ENCODE measurements at regions not wholly inside any gene's neighbourhood (a gene's known extent, or its start where the extent isn't known, plus 50 kb on each side); places are given as distances from the start of the nearest gene placed in this dataset.

DNA sequence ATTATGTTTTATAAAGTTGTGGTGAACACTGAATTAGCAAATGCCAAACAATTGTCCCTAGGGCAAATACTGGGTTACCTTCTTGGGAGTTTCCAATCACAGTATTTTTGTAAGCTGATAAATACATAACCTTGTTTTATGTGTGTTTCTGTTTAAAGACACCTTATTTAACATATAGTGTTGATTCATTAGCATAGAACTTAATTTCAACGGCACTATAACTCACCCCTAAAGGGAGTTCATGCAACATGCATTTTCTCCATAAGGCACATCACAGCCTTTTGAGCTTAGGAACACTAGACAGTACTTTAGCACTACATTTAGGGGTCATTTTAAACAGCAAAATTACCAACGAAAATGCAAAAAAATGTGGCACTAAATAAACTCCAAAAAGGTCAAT lies 74.2 kb upstream of the TYRP1 start:
- Histone ChIP-seq H3K9me3 (ENCODE audit: low read length) (no peaks in the 10 kb centered on the region), H3K79me2 (ENCODE audit: insufficient read depth, low read depth, low read length) (no peaks in the 10 kb centered on the region), H4K20me1 (ENCODE audit: insufficient read depth, low read length) (no peaks in the 10 kb centered on the region), H2AFZ (ENCODE audit: low read length) (no peak overlapping the region), H3K4me1 (ENCODE audit: insufficient read depth, low read length, poor library complexity, severe bottlenecking) (no peaks in the 10 kb centered on the region), H3K36me3 (ENCODE audit: insufficient read depth, low read length) (no peaks in the 10 kb centered on the region), H3K4me3 (ENCODE audit: low read depth, low read length, poor library complexity, severe bottlenecking) (no peak overlapping the region), H3K4me2 (ENCODE audit: low read length) (no peak overlapping the region), H3K27ac (ENCODE audit: low read depth, low read length, poor library complexity, severe bottlenecking) (no peak overlapping the region), H3K9me2 (ENCODE audit: insufficient read depth, low read length) (no peaks in the 10 kb centered on the region)
- intact Hi-C loops (cut with micrococcal nuclease; ENCODE audit: unreplicated experiment) = no loop called here
- no peak for DNase-seq (ENCODE audit: low spot score)
- TF ChIP-seq, protein P1, sequence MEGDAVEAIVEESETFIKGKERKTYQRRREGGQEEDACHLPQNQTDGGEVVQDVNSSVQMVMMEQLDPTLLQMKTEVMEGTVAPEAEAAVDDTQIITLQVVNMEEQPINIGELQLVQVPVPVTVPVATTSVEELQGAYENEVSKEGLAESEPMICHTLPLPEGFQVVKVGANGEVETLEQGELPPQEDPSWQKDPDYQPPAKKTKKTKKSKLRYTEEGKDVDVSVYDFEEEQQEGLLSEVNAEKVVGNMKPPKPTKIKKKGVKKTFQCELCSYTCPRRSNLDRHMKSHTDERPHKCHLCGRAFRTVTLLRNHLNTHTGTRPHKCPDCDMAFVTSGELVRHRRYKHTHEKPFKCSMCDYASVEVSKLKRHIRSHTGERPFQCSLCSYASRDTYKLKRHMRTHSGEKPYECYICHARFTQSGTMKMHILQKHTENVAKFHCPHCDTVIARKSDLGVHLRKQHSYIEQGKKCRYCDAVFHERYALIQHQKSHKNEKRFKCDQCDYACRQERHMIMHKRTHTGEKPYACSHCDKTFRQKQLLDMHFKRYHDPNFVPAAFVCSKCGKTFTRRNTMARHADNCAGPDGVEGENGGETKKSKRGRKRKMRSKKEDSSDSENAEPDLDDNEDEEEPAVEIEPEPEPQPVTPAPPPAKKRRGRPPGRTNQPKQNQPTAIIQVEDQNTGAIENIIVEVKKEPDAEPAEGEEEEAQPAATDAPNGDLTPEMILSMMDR (conservative IDR thresholded peaks at IDR 0.05; ENCODE audit: low read length) = no peak
- TF ChIP-seq EZH2phosphoT487 (IDR thresholded peaks at IDR 0.05; ENCODE audit: borderline replicate concordance, low read depth, low read length) = no peak
- ChIA-PET POLR2A (no interaction called here), CTCF (ENCODE audit: unreplicated experiment) (no interaction called here)
- BruUV-seq (replicated peaks) = no TSS peak

GRCh38 chr9:12625844-12626243 lies 67.3 kb upstream of the TYRP1 start:
- Histone ChIP-seq H4K20me1 (ENCODE audit: insufficient read depth, low read length) (no peaks in the 10 kb centered on the region), H3K79me2 (ENCODE audit: insufficient read depth, low read depth, low read length) (no peaks in the 10 kb centered on the region), H3K4me3 (ENCODE audit: low read depth, low read length, poor library complexity, severe bottlenecking) (no peak overlapping the region), H3K36me3 (ENCODE audit: insufficient read depth, low read length) (no peaks in the 10 kb centered on the region), H2AFZ (ENCODE audit: low read length) (no peak overlapping the region), H3K4me1 (ENCODE audit: insufficient read depth, low read length, poor library complexity, severe bottlenecking) (no peaks in the 10 kb centered on the region), H3K9me3 (ENCODE audit: low read length) (no peaks in the 10 kb centered on the region), H3K9me2 (ENCODE audit: insufficient read depth, low read length) (no peaks in the 10 kb centered on the region), H3K4me2 (ENCODE audit: low read length) (no peak overlapping the region), H3K27ac (ENCODE audit: low read depth, low read length, poor library complexity, severe bottlenecking) (no peak overlapping the region)
- intact Hi-C loops (cut with micrococcal nuclease; ENCODE audit: unreplicated experiment) = no loop called here
- POLR2A ChIA-PET = no interaction called here
- DNase-seq (ENCODE audit: low spot score) = no peak
- no peak for TF ChIP-seq EZH2phosphoT487 (IDR thresholded peaks at IDR 0.05; ENCODE audit: borderline replicate concordance, low read depth, low read length)
- TF ChIP-seq, protein P1 (conservative IDR thresholded peaks at IDR 0.05; ENCODE audit: low read length) = no peak
- BruUV-seq (replicated peaks) = no TSS peak
- CTCF ChIA-PET (ENCODE audit: unreplicated experiment) = no interaction called here

- Histone ChIP-seq H2AFZ (ENCODE audit: low read length) (no peak overlapping the region), H3K9me3 (ENCODE audit: low read length) (no peaks in the 10 kb centered on the region), H3K4me3 (ENCODE audit: low read depth, low read length, poor library complexity, severe bottlenecking) (no peak overlapping the region), H3K27ac (ENCODE audit: low read depth, low read length, poor library complexity, severe bottlenecking) (no peak overlapping the region), H3K4me1 (ENCODE audit: insufficient read depth, low read length, poor library complexity, severe bottlenecking) (no peaks in the 10 kb centered on the region), H3K4me2 (ENCODE audit: low read length) (no peak overlapping the region), H3K9me2 (ENCODE audit: insufficient read depth, low read length) (no peaks in the 10 kb centered on the region), H3K36me3 (ENCODE audit: insufficient read depth, low read length) (no peaks in the 10 kb centered on the region), H3K79me2 (ENCODE audit: insufficient read depth, low read depth, low read length) (no peaks in the 10 kb centered on the region), H4K20me1 (ENCODE audit: insufficient read depth, low read length) (no peaks in the 10 kb centered on the region)
- TF ChIP-seq EZH2phosphoT487 (IDR thresholded peaks at IDR 0.05; ENCODE audit: borderline replicate concordance, low read depth, low read length) = no peak
- TF ChIP-seq, protein P1 (conservative IDR thresholded peaks at IDR 0.05; ENCODE audit: low read length) = no peak
- ChIA-PET POLR2A (no interaction called here), CTCF (ENCODE audit: unreplicated experiment) (no interaction called here)
- DNase-seq (ENCODE audit: low spot score) = no peak
- BruUV-seq (replicated peaks) = no TSS peak
- intact Hi-C loops (cut with micrococcal nuclease; ENCODE audit: unreplicated experiment) = no loop called here
Observed at GRCh38 chr9:12627096-12627495, 66.1 kb upstream of the TYRP1 start.

All from OCI-LY7 (cell line).